ENCODE measurements at regions not wholly inside any gene's neighbourhood (a gene's known extent, or its start where the extent isn't known, plus 50 kb on each side); places are given as distances from the start of the nearest gene placed in this dataset.

DNA sequence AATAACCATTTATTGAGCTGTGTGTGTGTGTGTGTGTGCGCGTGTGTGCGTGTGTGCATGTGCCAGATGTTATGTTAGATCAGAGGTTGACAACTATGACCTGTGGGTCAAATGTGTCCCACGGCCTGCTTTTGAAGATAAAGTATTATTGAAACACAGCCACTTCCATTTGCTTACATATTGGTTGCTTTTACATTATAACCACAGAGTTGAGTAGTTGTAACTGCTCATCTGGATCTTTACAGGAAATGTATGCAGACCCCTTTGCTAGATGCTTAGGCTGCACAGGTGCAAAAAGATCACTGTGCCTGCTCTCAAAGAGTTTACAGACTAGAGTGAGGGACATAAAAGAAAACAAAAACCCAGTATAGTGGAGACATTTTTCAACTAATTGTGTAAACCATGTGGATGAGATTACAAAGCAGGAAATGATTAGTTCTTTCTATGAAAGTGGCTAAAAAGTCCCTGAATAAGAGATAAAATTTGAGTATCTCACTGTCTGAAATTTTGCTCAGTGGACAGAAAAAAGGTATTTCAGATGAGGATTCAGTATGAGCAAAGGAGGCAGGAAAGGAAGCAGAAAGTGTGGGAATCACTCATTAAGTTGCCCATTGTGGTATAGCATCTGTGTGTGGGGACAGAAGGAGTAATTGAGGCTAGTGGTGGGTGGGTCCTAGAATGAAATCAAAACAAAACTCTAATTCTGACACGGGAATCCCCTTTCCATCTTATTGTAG is 188.4 kb downstream of the PAH start:
- no peak overlapping the region for H2BK20ac ChIP-seq (ENCODE audit: low read length)
- no peak overlapping the region for H3K27ac ChIP-seq (ENCODE audit: low read depth, low read length)
- H3K56ac ChIP-seq (replicated peaks; ENCODE audit: insufficient read length, low read depth, low read length): no peak overlapping the region
- H3K27me3 ChIP-seq (replicated peaks in 1 of 4; ENCODE audit: control insufficient read depth in 3 of 4, extremely low read depth in 1 of 4, insufficient read depth in 3 of 4, low read length in 3 of 4): no peaks in the 10 kb centered on the region
- H4K91ac ChIP-seq (replicated peaks; ENCODE audit: insufficient read length, low read length): no peak overlapping the region
- H2BK5ac ChIP-seq (ENCODE audit: low read depth, low read length): no peak overlapping the region
- H2BK15ac ChIP-seq (ENCODE audit: low read length): no peak overlapping the region
- FAIRE-seq: no peak
- no peak overlapping the region for H2AFZ ChIP-seq (ENCODE audit: low read length)
- no peak overlapping the region for H2AK5ac ChIP-seq (ENCODE audit: low read depth, low read length)
- CTCF ChIA-PET (ENCODE audit: partially characterized antibody): interaction anchor here (0.7 kb wide), 1 partner anchor 68 kb away, joined by 4 read pairs; no protein-coding TSS in a partner anchor
- H3K9ac ChIP-seq (replicated peaks in 1 of 4; ENCODE audit: extremely low read depth in 1 of 4, low read depth in 3 of 4, low read length in 3 of 4): no peak overlapping the region
- no peak overlapping the region for H3K4me2 ChIP-seq (ENCODE audit: insufficient read depth in 1 of 2, low read depth in 2 of 2, low read length in 2 of 2)
- no peak overlapping the region for H4K8ac ChIP-seq (ENCODE audit: extremely low read depth, insufficient read depth, low read length)
- H3K79me2 ChIP-seq (ENCODE audit: control insufficient read depth in 1 of 2, insufficient read depth in 2 of 2, low read length in 2 of 2): no peaks in the 10 kb centered on the region
- no peaks in the 10 kb centered on the region for H3K4me1 ChIP-seq (replicated peaks in 1 of 4; ENCODE audit: control insufficient read depth in 3 of 4, insufficient read depth in 4 of 4, low read length in 3 of 4)
- no peak overlapping the region for H3K18ac ChIP-seq (ENCODE audit: extremely low read depth, low read length)
- POLR2A ChIA-PET (ENCODE audit: partially characterized antibody): no interaction called here
- no peaks in the 10 kb centered on the region for H3K79me1 ChIP-seq (ENCODE audit: low read depth, low read length)
- TF ChIP-seq RNF2 (IDR thresholded peaks at IDR 0.05; ENCODE audit: borderline replicate concordance, low read depth, low read length, missing control alignments, poor library complexity, severe bottlenecking): no peak
- TF ChIP-seq RAD21 (IDR thresholded peaks at IDR 0.05 in 1 of 2, conservative IDR thresholded peaks at IDR 0.05 in 1 of 2; ENCODE audit: low read depth in 2 of 2, low read length in 2 of 2): no peak
- no peak for TF ChIP-seq RBBP5 (IDR thresholded peaks at IDR 0.05; ENCODE audit: borderline replicate concordance, low read depth, low read length)
- TF ChIP-seq HDAC2 (IDR thresholded peaks at IDR 0.05; ENCODE audit: borderline replicate concordance in 1 of 2, low read depth in 2 of 2, low read length in 2 of 2): no peak
- no peak for TF ChIP-seq TEAD4 (IDR thresholded peaks at IDR 0.05; ENCODE audit: low read depth, low read length)
- no peak for TF ChIP-seq SUZ12 (IDR thresholded peaks at IDR 0.05; ENCODE audit: low read length)
- TF ChIP-seq GTF2F1 (IDR thresholded peaks at IDR 0.05; ENCODE audit: borderline replicate concordance, low read depth, low read length): no peak
- H4K20me1 ChIP-seq (replicated peaks in 1 of 2; ENCODE audit: control insufficient read depth in 1 of 2, insufficient read depth in 2 of 2, low read length in 2 of 2): no peaks in the 10 kb centered on the region
- H3K9me3 ChIP-seq (ENCODE audit: insufficient read depth in 2 of 2, low read depth in 1 of 2, low read length in 1 of 2): no peaks in the 10 kb centered on the region
- DNase-seq (ENCODE audit: low read depth in 1 of 2, low spot score in 2 of 2): no peak
- no peak overlapping the region for H2BK12ac ChIP-seq (ENCODE audit: low read depth, low read length)
- H3K4me3 ChIP-seq (ENCODE audit: extremely low read depth in 1 of 4, insufficient read depth in 2 of 4, low read depth in 3 of 4, low read length in 4 of 4): no peak overlapping the region
- WGBS, 2 experiments (ENCODE audit: extremely low coverage in 1 of 2, insufficient coverage in 1 of 2, insufficient read length in 1 of 2, insufficient replicate concordance in 2 of 2, low coverage in 1 of 2, low lambda C conversion rate in 2 of 2, missing lambda C conversion rate in 1 of 2): 91% methylated on average over 5 of the region's 5 CpGs; no CpG with 5 or more reads in 1 of the 2 experiments
- no peak overlapping the region for H3K14ac ChIP-seq (ENCODE audit: insufficient read length)
- no peaks in the 10 kb centered on the region for H3K23me2 ChIP-seq (ENCODE audit: low read depth, low read length)
- no peak overlapping the region for H4K5ac ChIP-seq (ENCODE audit: insufficient read length, low read depth, low read length)
- no peak overlapping the region for H3K23ac ChIP-seq (ENCODE audit: insufficient read length)
- H3K36me3 ChIP-seq (ENCODE audit: control insufficient read depth in 2 of 4, insufficient read depth in 4 of 4, low read length in 3 of 4): no peaks in the 10 kb centered on the region
- no peak overlapping the region for H3K4ac ChIP-seq (replicated peaks; ENCODE audit: insufficient read length, low read depth, low read length)
- H2BK120ac ChIP-seq (replicated peaks; ENCODE audit: low read depth, low read length): no peak overlapping the region

All from H1 (cell line).